ENCODE measurements at regions not wholly inside any gene's neighbourhood (a gene's known extent, or its start where the extent isn't known, plus 50 kb on each side); places are given as distances from the start of the nearest gene placed in this dataset.
"Not testable (repeated sequence)": the region's sequence is repeated elsewhere in the genome, so short reads cannot be mapped to it uniquely, and the experiment has no call there.

DNA sequence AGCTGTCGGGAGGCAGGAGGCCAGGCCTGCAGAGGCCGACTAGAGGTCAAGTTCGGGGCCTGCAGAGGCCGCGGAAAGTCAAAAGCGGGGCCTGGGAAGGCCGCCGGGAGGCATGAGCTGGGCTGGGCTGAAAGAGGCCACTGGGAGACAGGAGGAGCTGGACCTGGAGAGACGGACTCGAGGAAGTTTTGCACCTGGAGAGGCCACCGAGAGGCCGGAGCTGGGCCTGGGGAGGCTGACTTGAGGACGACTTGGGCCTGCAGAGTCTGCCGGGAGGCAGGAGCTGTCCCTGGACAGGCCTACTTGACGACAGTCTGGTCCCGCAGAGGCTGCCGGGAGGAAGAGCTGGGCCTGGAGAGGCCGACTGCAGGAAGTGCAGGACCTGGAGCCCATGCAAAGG is 310.1 kb downstream of the ZNF479 start:
- TF ChIP-seq, protein P1, sequence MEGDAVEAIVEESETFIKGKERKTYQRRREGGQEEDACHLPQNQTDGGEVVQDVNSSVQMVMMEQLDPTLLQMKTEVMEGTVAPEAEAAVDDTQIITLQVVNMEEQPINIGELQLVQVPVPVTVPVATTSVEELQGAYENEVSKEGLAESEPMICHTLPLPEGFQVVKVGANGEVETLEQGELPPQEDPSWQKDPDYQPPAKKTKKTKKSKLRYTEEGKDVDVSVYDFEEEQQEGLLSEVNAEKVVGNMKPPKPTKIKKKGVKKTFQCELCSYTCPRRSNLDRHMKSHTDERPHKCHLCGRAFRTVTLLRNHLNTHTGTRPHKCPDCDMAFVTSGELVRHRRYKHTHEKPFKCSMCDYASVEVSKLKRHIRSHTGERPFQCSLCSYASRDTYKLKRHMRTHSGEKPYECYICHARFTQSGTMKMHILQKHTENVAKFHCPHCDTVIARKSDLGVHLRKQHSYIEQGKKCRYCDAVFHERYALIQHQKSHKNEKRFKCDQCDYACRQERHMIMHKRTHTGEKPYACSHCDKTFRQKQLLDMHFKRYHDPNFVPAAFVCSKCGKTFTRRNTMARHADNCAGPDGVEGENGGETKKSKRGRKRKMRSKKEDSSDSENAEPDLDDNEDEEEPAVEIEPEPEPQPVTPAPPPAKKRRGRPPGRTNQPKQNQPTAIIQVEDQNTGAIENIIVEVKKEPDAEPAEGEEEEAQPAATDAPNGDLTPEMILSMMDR (IDR thresholded peaks at IDR 0.05): not testable (repeated sequence)
- not testable (repeated sequence) for TF ChIP-seq POLR2A (IDR thresholded peaks at IDR 0.05)
